ENCODE measurements at regions not wholly inside any gene's neighbourhood (a gene's known extent, or its start where the extent isn't known, plus 50 kb on each side); places are given as distances from the start of the nearest gene placed in this dataset.

- H3K9me2 ChIP-seq (ENCODE audit: insufficient read depth): no peaks in the 10 kb centered on the region
- intact Hi-C loops (cut with micrococcal nuclease): no loop called here
- ATAC-seq (no peak), DNase-seq (ENCODE audit: low read depth, low spot score) (no peak)
- H2AFZ ChIP-seq (ENCODE audit: low read depth, low read length, poor library complexity, severe bottlenecking): no peak overlapping the region
- no peaks in the 10 kb centered on the region for H3K79me2 ChIP-seq (ENCODE audit: insufficient read depth, low read length)
- H3K36me3 ChIP-seq (ENCODE audit: control insufficient read depth in 1 of 2, insufficient read depth in 2 of 2, low read length in 2 of 2): no peaks in the 10 kb centered on the region
- H3K4me2 ChIP-seq (ENCODE audit: low read length): no peak overlapping the region
- POLR2A ChIA-PET: no interaction called here
- CTCF ChIA-PET: no interaction called here
- no TSS peak for BruUV-seq (replicated peaks)
- no peak overlapping the region for H3K9ac ChIP-seq (ENCODE audit: low read length)
- TF ChIP-seq EGR1 (IDR thresholded peaks at IDR 0.05; ENCODE audit: low read depth) (no peak), CEBPB (IDR thresholded peaks at IDR 0.05; ENCODE audit: low read depth) (no peak), SIN3A (IDR thresholded peaks at IDR 0.05; ENCODE audit: low read depth) (no peak), REST (IDR thresholded peaks at IDR 0.05; ENCODE audit: low read depth) (no peak), CBX3 (IDR thresholded peaks at IDR 0.05; ENCODE audit: low read depth) (no peak), ZNF274 (IDR thresholded peaks at IDR 0.05; ENCODE audit: low read depth, low read length) (no peak), YY1 (IDR thresholded peaks at IDR 0.05; ENCODE audit: extremely low read depth, insufficient replicate concordance, low read depth, low read length) (no peak), RAD21 (IDR thresholded peaks at IDR 0.05; ENCODE audit: low read depth) (no peak), JUND (IDR thresholded peaks at IDR 0.05) (no peak), FOSL1 (IDR thresholded peaks at IDR 0.05; ENCODE audit: low read depth) (no peak)
- RAD21 ChIA-PET (ENCODE audit: low non-redundant PET in 1 of 2, low total read pairs in 2 of 2, uncharacterized antibody in 2 of 2, unreplicated experiment in 2 of 2): no interaction called here
- H3K27ac ChIP-seq (ENCODE audit: low read depth, low read length): no peak overlapping the region
- H3K4me3 ChIP-seq (replicated peaks in 1 of 2; ENCODE audit: low read depth in 1 of 2, low read length in 2 of 2): no peak overlapping the region
- H3K9me3 ChIP-seq (ENCODE audit: control insufficient read depth in 1 of 2, insufficient read depth in 1 of 2, low read depth in 1 of 2, low read length in 2 of 2): no peaks in the 10 kb centered on the region
- H4K20me1 ChIP-seq (ENCODE audit: insufficient read depth): no peaks in the 10 kb centered on the region
- H3K27me3 ChIP-seq (ENCODE audit: insufficient read depth, low read length): no peaks in the 10 kb centered on the region
- H3K4me1 ChIP-seq (ENCODE audit: control insufficient read depth in 1 of 2, insufficient read depth in 2 of 2, low read length in 2 of 2): no peaks in the 10 kb centered on the region
Measured at GRCh38 chr9:16348531-16348930, 521.9 kb downstream of the BNC2 start.
